CD4-positive, alpha-beta T cell treated with Interleukin-2 at 100 ng/mL for 4 hours (primary cell): ENCODE measurements at regions not wholly inside any gene's neighbourhood (a gene's known extent, or its start where the extent isn't known, plus 50 kb on each side); places are given as distances from the start of the nearest gene placed in this dataset.

Source experiments
- DNase-seq: peaks from one replicate; pipeline ENCODE4 v3.0.0-alpha.2; 2020; ENCODE audit warnings: low spot score

DNA sequence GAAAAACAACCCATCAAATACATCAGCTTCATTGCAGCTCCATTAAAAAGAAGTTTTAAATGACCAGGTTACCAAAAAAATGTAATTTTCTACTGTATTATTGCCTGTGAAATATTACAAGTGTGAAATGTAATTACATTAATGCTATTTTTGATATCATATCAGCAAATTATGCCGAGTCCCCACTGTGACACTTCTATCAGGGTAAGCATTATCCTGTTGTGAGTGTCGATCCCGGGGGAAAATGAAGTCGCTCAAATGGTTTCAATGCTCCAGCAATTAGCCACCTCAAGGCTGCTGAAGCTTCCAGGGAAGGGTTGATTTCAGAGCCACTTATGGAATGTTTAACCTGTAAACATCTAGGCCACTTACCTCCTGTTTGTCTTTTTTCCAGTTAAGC is 70.4 kb downstream of the RCN1 start:
- no peak for DNase-seq

DNA sequence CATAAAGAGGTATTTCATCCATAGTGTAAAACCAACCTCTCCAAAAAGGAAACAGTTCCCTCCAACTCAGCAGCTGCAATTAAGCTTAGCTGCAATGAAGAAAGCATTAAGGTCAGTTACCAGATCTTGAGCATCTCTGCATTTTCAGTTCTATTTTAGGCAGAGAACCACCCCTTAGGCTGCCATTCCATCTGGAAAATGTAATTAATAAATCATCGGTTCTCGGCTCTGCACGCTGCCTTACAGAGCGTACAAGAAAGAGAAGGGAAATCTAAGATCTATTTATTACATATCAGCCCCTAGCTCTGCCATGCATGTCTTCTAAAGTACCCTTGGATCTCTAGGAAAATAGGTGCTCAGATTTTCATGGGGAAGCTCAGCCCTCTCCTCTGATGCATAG is 71.5 kb downstream of the RCN1 start:
- no peak for DNase-seq

DNA sequence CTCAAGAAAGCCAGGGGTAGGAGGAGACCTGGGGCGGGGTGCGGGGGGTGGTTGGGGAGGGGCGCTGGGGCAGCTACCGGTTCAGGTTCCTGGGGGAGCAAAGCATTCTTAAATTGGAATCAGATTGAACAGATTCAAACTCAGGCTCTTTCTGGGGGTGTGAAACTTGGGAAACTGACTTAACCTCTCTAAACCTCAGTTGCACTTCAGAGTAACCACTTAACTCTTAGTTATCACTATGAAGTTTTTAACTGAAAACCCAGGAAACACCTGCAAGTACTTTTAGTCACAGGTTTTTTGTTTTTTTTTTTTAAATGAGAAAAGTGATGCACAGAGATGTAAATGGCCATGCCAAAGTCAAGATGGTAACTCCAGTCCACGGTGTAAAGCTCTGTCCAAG is 72.0 kb downstream of the RCN1 start:
- DNase-seq: no peak

DNA sequence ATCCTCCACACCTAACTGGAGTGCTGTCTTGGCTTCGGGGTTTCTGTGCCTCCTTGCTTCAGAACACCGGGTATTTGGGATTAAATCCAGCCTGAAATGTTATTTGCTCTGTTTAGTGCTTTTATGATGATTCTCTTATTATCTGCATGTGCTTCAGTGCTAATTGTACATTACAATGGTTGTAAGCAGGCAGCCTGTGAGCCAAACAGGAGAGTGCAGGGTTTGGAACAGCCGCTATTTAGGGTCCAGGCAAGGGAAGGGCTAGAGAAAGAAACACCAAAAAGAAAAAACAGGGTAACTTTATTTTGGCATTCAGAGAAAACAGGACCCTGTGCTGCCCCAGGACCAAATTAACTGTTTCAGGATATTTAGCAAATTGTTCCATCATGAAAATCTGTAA is 72.7 kb downstream of the RCN1 start:
- DNase-seq: no peak

DNA sequence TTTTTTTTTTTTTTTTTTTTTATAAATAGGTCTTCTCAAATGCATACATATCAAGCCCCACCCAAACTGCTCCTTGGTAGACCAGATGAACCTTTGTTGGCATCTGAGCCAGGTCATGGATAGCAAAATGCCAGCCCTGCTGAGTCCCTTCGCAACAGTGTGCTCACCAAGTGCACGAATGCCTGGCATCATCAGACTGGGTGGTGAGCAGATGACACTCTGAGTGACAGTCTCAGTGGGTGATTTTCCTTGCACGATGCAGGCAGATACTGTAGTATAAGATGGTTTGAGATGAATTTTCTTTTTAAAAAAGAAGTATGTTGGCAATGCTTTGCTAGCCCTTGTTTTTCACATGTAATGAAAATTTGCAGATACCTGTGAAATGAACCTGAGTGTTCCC is 74.0 kb downstream of the RCN1 start:
- DNase-seq: no peak

DNA sequence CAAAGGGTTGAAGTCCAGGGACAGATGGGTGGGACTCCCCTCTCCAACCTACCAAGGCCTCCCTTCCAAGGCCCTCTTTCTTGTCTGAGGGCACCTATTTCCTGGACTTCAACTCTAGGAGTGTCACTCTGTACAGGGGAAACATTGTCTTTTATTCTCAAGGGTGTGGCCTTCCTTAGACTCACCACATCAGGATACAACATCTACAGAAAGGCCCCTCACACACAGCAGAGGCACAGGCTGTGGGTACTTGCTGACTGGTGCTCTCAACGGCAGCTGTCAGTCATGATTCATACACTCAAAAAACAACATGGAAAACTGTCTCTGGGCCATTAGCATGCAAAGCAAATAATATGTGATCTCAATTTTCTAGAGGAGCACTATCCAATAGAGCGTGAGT is 78.0 kb downstream of the RCN1 start:
- no peak for DNase-seq

DNA sequence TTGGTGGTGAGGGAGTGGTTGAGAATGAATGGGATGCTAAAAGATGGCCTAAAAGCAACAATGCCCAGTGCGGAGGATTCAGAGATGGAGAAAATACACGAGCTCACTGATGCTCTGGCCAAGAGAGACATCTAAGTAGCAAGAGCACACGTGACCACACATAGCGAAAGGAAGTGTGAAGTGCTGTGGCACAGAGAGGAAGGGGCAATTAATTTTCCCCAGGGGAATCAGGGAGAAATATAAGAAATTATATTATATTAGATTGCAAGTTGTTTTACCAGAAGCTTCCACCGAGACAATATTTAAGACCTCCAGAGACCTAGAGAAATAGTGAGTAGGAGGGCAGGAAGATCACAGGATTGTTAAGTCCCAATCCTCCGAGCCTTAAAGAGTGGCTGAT is 80.6 kb downstream of the RCN1 start:
- DNase-seq: no peak

DNA sequence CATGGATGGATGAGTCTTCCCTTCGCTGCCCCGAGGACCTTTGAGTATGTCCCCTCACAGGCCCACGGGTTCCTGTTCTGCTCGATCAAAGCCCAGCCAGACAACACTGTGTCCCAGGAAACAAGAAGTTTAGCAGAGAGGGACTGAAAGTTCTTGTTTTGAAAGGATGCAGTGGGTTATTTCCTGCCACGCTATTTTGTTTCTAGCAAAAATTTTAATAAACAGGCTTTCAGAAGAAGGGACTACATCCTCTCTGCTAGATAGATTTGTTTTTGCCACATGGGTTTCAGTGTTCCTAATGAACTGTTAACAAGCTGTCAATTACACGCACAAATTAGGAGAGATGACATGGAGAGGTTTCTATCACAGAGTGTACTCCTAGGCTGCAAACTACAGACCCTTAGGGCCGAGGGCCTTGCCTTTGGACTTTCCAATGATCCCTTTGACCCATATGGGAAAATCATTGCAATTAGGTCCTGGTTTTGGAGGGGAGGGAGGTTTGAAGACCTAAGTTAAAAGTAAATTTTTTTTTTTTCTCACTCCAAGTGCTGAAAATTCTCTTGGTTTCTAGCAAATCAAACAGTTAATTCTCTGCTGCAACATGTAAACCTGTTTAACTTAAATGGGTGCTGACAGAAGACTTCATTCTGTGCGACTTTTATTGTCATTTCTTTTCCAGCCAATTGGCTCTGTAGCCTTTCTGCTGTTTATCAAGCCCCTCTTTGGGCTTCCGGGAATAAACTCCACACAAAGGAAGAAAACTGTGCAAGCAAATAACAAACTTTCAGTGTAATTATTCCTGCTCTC is 81.4 kb downstream of the RCN1 start:
- DNase-seq: no peak

DNA sequence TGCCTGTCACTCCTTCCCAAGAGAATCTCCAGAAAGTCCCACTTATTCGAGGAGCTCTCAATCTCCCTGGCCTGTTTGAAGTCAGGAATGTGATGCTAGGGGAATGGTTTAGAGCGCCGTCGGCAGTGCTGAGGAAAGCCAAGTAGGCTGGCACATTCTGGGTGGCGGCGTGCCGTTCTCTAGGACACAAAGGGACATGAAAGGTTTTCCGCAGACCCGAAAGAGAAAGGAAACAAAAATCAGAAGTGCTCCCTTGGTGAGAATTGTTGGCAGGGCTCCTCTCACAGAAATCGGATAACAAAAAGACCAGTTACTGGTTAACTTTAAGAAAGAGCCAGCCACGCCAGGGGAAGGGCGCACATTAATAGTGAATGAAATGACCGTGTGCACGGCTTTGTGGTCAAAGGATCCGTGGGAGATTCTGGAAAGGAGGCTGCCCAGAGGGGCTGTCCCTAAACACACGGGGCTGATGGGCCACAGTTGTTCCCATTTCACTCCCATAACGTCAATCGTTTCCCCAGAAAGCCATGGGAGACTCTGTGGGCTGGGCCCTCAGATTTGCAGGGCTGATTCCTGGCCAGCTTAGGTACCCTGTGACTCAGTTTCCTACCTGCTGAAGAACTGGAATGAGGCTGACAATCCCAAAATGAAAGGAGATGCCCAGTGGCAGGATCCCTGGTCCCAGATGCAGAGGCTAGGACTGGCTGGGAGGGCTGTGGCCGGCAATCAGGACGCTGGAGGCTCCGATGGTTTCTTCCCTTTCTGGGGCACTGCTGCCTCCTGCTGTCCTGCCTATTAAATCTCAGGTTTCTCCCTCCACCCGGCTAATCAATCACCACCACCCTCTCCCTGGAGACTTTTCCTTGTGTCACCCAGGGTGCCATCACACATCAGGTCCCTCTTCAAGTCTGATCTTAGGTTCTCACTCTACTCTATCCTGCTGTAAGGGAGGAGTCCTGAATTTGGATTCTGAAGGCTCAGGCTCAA is 82.3 kb downstream of the RCN1 start:
- DNase-seq: no peak

DNA sequence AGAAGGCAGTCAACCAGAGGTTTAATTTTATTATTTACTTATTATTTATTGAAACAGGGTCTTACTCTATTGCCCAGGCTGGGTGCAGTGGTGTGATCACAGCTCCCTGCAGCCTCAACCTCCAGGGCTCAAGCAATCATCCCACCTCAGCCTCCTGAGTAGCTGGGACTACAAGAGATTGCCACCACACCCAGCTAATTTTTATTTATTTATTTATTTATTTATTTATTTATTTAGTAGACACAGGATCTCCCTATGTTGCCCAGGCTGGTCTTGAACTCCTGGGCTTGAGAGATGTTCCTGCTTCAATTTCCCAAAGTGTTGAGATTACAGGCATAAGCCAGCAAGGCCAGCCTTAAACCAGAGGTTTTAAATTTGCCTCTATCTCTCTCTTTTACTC is 83.1 kb downstream of the RCN1 start:
- no peak for DNase-seq

DNA sequence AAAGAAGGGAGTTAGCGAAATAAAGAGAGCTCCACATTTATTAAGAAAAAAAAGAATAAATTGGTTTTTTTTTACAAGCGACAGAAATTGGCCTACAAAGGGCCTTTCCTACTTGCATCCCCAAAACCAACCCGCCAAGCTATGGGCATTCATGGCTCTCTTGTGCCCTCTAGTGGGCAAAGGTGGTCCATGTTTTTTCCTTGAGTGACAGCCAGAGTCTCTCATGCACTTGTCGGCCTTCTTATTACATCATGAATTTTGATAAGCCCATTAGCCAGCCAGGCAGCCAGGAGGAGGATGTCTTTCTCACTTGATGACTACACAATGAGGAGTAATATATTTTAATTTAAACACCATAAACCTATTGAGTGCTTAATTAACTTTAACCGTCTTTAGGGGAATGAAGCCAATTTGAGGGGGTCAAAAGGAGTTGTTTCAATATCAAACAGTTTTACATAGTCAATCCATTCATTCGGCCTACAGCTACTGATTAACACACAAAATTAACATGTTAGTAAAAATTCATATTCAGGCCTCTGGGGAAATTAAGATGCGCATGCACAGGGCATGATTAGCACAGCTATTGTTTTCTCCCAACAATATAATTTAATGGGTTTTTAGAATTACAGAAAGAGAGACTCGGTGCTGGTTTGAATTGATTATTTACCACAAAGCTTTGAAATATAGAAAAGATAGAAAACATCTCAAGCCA is 85.5 kb downstream of the RCN1 start:
- DNase-seq: peak; percentile 84

DNA sequence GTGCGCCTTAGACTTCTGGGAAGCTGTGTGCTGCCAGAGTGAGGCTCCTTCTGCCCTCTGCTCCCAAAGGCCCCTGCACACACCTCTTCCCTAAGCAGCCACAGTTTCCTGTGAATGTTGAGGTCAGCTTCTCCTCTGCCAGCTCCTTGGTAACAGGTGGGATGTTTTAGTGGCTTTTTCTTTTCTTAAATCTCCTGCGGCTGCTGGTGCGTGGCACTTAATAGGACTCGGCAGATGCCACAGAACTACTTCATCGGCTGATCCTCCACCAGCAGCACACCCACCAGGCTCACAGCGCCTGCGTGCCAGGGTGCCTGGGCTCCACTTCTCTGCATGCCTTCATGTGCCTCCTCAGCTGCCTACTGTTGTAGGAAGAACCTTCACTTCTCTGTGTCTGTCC is 87.8 kb downstream of the RCN1 start:
- no peak for DNase-seq

DNA sequence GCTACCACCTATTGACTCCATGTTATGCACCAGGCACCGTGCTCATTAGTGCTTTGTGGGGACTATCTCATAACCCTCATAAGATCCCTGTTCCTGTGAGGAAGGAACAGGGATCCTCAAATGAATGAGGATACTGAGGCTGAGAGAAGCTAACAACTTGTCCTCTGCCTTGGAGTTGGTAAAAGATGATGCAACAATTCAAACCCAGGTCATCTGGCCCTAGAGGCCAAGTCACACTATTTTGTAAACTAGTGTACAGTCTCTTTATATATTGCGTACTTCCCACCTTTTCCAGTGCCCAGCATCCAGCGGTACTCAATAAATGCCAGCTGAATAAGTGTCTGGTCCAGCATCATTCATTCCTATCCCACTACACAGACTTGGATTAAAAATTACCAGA is 92.6 kb downstream of the RCN1 start:
- DNase-seq: no peak

DNA sequence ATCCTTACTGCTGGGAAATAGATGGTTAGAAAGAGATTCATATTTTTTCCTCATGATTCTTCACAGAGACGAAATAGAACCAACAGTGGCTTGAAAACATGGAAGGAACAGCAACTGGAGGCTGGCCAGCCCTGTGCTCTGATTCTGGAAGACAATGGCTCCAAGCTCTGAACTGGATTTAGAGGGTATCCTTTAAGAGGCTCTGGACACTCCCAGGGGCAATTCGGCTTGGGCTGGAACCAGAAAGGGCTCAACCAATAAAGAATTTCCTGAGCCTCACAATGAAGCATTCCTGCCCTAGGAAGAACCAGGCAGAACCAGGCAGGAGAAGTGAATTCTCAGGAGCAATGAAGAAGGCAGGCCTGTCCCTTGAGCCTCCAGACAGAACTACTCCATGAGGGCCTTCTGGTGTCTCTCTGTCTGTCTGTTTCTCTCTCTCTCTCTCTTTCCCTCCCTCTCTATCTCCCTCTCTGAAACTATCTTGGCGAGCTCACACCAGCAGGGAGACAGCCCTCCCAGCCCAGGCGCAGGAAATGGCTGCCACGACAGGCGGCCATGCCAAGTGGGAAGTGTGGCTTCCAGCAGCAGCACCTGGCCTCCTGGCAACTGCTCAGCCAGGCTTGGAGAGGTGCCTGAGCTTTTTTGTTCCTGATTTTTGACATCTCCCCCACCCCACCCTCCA is 93.3 kb downstream of the RCN1 start:
- no peak for DNase-seq

DNA sequence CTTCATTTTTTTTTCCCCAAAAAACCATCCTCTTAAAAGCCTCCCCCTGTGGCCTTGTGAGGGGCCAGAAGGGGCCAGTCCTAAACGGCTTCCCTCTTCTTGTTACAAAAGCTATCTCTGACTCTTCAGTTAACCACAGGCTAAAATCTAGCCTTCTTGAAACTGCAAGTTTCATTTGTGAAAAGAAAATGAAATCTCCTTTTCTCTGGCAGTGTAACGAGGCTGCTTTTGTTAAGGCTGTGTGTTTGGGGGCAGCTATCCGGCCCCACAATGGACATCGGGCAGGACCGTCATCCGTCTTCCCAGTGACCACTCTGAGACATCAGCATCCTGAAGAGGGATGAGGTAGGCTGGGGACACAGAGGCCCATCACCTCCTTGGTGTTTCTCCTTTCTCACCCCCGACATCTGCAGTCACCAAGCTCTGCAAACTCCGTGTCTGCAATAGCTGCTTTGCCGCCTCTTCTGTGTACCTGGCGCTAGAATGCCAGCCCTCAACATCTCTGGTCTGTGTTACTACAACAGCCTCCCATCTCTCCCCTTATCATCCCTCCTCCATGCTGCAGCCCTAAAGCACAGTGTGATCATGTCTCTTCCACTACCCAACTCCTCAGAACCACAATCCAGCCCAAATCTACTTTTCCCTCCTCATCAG is 94.0 kb downstream of the RCN1 start:
- DNase-seq: no peak

DNA sequence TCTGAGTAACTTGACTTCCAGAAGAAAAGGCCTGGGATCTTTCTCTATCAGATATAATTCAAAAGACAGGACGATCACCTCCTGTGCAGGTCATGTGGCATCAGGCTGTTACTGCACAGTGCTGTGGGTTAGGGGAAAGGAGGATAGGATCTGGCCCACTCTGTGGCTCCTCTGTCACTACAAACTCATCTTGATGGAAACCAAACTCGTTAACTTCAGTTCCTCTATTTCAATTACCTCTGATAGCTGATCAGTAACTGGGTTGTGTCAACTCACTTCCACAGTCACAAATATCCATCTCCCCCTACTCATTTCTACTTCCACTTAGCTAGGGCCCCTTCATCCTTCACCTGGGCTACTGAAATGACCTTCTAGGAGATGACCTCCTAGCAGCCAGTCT is 95.2 kb downstream of the RCN1 start:
- no peak for DNase-seq

DNA sequence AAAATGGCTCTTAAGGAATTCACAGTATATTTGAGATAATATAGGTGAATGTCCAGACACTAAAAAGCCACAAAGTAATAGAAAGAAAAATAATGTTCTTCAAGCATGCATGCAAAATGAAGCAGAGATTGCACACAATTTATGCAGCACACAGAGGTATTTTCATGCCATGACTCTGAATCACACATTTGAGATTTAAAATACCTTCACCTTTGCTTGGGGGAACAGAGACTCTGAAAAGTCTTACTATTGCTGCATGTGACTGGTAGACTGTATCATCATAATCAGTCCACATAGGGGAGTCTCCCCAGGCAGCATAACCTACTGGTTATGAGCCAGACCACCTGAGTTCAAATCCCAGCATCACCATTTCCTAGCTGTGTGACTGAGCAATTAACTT is 96.2 kb downstream of the RCN1 start:
- DNase-seq: no peak

DNA sequence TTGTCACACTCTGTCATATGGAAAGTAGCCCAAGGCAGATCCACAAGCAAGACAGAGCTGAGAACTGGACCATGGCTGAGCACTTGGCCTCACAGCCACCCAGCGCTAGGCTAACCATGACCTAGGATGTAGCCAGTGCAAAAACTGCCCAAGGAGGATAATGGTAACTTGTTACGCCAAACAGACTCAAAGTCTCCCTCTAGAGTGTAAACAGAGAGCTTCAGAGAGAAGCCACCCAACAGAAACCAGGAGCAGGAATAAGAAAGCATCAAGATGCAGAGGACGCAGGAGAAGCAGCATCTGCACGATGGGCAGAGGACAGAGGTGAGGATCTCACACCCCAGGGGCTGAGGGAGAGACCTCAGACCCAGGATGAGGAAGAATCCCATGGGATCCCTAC is 97.9 kb downstream of the RCN1 start:
- no peak for DNase-seq

DNA sequence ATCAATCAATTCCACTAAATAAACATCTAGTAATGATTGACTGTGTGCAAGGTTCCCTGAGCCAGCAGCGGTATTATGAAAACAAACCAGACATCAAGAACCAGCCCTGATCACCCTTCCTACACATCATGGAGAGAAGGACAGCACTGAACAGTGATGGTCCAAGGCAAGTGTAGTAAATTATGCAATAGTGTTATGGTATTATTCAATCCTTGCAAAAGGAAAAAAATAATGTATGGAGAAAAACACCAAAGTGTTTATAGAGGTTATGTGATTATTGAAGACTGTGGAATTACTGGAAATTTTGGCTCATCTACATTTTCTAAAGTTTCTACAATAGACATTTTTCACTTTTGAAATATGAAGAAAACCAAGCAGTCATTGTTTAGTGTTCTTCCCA is 105.3 kb downstream of the RCN1 start:
- no peak for DNase-seq

DNA sequence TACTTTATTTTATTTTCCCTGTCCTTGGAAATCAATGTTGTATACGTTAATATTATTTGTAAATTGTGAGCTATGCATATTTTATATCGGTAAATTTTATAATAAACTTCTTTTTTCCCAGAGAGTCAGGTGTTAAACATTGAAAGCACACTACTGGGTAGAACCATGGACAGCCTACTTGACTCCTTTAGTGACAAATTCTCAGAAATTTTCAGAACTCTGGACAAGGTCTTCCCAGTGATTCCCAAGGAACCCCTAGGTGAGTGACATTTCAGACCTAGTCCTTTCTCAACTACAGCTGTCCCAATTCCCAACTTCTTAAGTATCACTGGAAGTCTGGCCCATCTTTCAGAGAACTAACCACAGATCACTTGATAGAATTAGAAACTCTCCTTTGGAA is 107.2 kb downstream of the RCN1 start:
- DNase-seq: no peak

DNA sequence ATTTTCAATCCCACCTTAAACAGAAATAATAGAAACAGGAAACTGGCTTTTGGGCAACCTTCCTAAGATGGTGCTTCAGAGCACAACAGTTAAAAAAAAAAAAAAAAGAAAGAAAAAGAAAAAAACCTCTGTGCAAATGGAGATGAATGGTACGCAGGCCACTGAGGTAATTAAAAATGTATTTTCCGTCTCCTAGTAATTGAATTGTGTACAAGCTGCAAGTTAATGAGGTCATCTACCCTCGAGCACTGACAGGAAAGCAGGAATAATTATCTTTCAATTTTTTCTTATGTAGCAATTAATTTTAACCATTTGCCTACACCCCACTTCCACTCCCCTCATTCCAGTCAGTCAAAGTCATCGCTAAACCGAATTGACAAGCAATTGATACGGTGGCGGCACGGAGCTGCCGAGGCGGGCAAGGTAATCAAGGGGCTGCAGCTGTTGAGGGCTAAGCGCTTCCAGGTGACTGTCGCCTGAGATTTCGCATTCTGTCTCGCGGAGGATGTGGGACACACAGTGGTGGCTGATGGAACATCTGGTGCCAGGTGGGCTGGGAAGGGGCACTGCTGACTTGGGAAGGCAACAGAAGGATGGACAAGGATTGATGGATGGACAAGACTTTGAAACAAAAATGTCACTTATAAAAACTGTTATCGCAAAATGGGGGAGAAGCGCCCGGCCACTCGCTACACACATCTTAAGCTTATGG is 109.4 kb downstream of the RCN1 start:
- no peak for DNase-seq
